Neural cell (in vitro differentiated cells): ENCODE measurements at regions not wholly inside any gene's neighbourhood (a gene's known extent, or its start where the extent isn't known, plus 50 kb on each side); places are given as distances from the start of the nearest gene placed in this dataset.

ENCODE experiments used
- H2AFZ ChIP-seq: fragments of 200-600, 300-800 bp; sonication (generic), shearing (Covaris generic); 2 replicates; pipeline ENCODE4 v1.6.0; 2014; ENCODE audit warnings: low read depth, mild to moderate bottlenecking, antibody characterized with exemption, low read length, moderate library complexity
- H3F3A ChIP-seq: fragments of 200-600 bp; shearing (Covaris generic); 2 replicates; pipeline ENCODE4 v1.6.1; 2016; ENCODE audit warnings: mild to moderate bottlenecking, moderate library complexity, mixed read lengths, antibody characterized with exemption, low read length; ENCODE audit not compliant: insufficient read depth, poor library complexity, severe bottlenecking
- H3K27ac ChIP-seq: fragments of 200-600, 300-800 bp; sonication (generic), shearing (Covaris generic); 2 replicates; pipeline ENCODE4 v1.5.1; 2014; ENCODE audit warnings: mild to moderate bottlenecking, low read length, moderate library complexity
- H3K27me3 ChIP-seq: fragments of 300-800, 200-600 bp; sonication (generic), shearing (Covaris generic); 2 replicates; pipeline ENCODE4 v1.6.0; 2014; ENCODE audit warnings: mild to moderate bottlenecking, low read depth, low read length, moderate library complexity; ENCODE audit not compliant: insufficient read depth
- H3K36me3 ChIP-seq: fragments of 300-800, 200-600 bp; sonication (generic), shearing (Covaris generic); 2 replicates; pipeline ENCODE4 v1.5.1; 2014; ENCODE audit warnings: mild to moderate bottlenecking, antibody characterized with exemption, low read length, moderate library complexity; ENCODE audit not compliant: insufficient read depth
- H3K4me2 ChIP-seq: fragments of 300-800, 200-600 bp; sonication (generic), shearing (Covaris generic); 2 replicates; pipeline ENCODE4 v1.6.0; 2014; ENCODE audit warnings: mild to moderate bottlenecking, low read length
- H3K4me3 ChIP-seq: fragments of 300-800, 200-600 bp; sonication (generic), shearing (Covaris generic); 2 replicates; pipeline ENCODE4 v1.5.1; 2014; ENCODE audit warnings: mild to moderate bottlenecking, low read length, moderate library complexity
- H3K79me2 ChIP-seq: fragments of 200-600 bp; shearing (Covaris generic); replicated peaks from 2 replicates; pipeline ENCODE4 v1.6.0; 2014; ENCODE audit warnings: mild to moderate bottlenecking, low read length, moderate library complexity; ENCODE audit not compliant: insufficient read depth
- H3K9ac ChIP-seq: fragments of 300-800, 200-600 bp; sonication (generic), shearing (Covaris generic); 2 replicates; pipeline ENCODE4 v1.6.1; 2016; ENCODE audit warnings: mild to moderate bottlenecking, low read length, mixed read lengths
- H3K9me2 ChIP-seq: fragments of 200-600 bp; shearing (Covaris generic); 2 replicates; pipeline ENCODE4 v1.6.1; 2016; ENCODE audit warnings: mild to moderate bottlenecking, low read length, mixed read lengths; ENCODE audit not compliant: insufficient read depth
- H3K9me3 ChIP-seq: fragments of 200-600, 300-800 bp; sonication (generic), shearing (Covaris generic); 2 replicates; pipeline ENCODE4 v1.6.1; 2016; ENCODE audit warnings: mild to moderate bottlenecking, mixed run types, low read length, moderate library complexity, mixed read lengths
- H4K20me1 ChIP-seq: fragments of 200-600 bp; shearing (Covaris generic); 2 replicates; pipeline ENCODE4 v1.6.1; 2016; ENCODE audit warnings: mild to moderate bottlenecking, mixed run types; ENCODE audit not compliant: insufficient read depth
- EP300 ChIP-seq: fragments of 450-650 bp; conservative IDR thresholded peaks from 2 replicates; pipeline ENCODE4 v1.6.1; 2014; ENCODE audit warnings: antibody characterized with exemption, mild to moderate bottlenecking, moderate library complexity; ENCODE audit not compliant: poor library complexity, severe bottlenecking
- EZH2 ChIP-seq: fragments of 200-600, 300-800 bp; shearing (Covaris generic), sonication (generic); IDR thresholded peaks from 2 replicates; pipeline ENCODE4 v1.6.1; 2014; ENCODE audit warnings: antibody characterized with exemption, low read length, borderline replicate concordance, mild to moderate bottlenecking; ENCODE audit not compliant: insufficient read depth, poor library complexity, severe bottlenecking
- MXI1 ChIP-seq: fragments of 450-650 bp; conservative IDR thresholded peaks from 2 replicates; pipeline ENCODE4 v1.6.1; 2014; ENCODE audit warnings: antibody characterized with exemption, mild to moderate bottlenecking; ENCODE audit not compliant: poor library complexity, severe bottlenecking
- POLR2AphosphoS5 ChIP-seq: IDR thresholded peaks from 2 replicates; pipeline ENCODE4 v1.6.1; 2012
- RAD21 ChIP-seq: fragments of 450-650 bp; conservative IDR thresholded peaks from 2 replicates; pipeline ENCODE4 v1.6.1; 2014; ENCODE audit warnings: antibody characterized with exemption, mild to moderate bottlenecking, moderate library complexity
- SMC3 ChIP-seq: fragments of 450-650 bp; conservative IDR thresholded peaks from 2 replicates; pipeline ENCODE4 v1.6.1; 2014; ENCODE audit warnings: antibody characterized with exemption, mild to moderate bottlenecking, moderate library complexity; ENCODE audit not compliant: poor library complexity
- TAF1 ChIP-seq: IDR thresholded peaks from 2 replicates; pipeline ENCODE4 v1.6.1; 2012; ENCODE audit warnings: low read depth
- TF ChIP-seq, protein P1 (sequence below): fragments of 450-650 bp; IDR thresholded peaks from 2 replicates; pipeline ENCODE4 v1.5.1; 2014; ENCODE audit warnings: antibody characterized with exemption, mild to moderate bottlenecking, moderate library complexity; ENCODE audit not compliant: poor library complexity, severe bottlenecking
- TF ChIP-seq, protein P2 (sequence below): IDR thresholded peaks from 2 replicates; pipeline ENCODE4 v1.6.1; 2012; ENCODE audit warnings: borderline replicate concordance

DNA sequence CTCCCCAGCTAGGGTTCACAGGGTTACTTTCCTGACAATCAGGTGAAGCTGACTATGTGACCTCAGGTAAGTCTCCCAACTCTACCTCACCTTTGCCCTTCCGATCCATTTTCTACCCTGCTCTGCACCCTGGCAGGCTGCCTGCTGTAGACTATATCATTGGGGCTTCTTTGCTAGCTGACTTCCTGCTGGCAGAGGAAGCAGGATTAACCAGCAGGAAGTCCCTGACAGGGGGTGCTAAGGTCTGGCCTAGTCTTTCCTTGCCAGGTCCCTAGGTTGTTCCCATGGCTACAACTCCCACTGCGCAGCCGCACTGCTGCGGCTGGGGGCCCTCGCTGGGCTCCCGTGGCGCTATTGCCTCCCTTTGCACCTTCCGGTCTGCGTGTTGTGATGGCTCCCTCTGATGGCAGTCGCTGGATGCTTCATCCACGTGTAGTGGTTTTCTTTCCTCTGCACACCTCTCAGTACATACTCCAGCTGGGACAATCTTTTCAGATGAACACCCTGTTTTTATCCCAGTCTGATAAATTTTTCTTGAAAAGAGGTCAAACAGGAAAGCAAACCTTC is 365.9 kb downstream of the REEP3 start:
- Histone ChIP-seq H3K9me3 (no peaks in the 10 kb centered on the region), H3K4me2 (no peak overlapping the region), H3K27ac (no peak overlapping the region), H3K27me3 (no peaks in the 10 kb centered on the region), H3F3A (no peaks in the 10 kb centered on the region), H2AFZ (no peak overlapping the region), H3K4me3 (no peak overlapping the region), H3K9me2 (no peaks in the 10 kb centered on the region), H3K9ac (no peak overlapping the region), H4K20me1 (no peaks in the 10 kb centered on the region), H3K79me2 (no peaks in the 10 kb centered on the region), H3K36me3 (no peaks in the 10 kb centered on the region)
- TF ChIP-seq RAD21 (no peak), MXI1 (no peak), EZH2 (no peak), SMC3 (no peak), EP300 (no peak), POLR2AphosphoS5 (no peak), TAF1 (no peak)
- TF ChIP-seq, protein P1, sequence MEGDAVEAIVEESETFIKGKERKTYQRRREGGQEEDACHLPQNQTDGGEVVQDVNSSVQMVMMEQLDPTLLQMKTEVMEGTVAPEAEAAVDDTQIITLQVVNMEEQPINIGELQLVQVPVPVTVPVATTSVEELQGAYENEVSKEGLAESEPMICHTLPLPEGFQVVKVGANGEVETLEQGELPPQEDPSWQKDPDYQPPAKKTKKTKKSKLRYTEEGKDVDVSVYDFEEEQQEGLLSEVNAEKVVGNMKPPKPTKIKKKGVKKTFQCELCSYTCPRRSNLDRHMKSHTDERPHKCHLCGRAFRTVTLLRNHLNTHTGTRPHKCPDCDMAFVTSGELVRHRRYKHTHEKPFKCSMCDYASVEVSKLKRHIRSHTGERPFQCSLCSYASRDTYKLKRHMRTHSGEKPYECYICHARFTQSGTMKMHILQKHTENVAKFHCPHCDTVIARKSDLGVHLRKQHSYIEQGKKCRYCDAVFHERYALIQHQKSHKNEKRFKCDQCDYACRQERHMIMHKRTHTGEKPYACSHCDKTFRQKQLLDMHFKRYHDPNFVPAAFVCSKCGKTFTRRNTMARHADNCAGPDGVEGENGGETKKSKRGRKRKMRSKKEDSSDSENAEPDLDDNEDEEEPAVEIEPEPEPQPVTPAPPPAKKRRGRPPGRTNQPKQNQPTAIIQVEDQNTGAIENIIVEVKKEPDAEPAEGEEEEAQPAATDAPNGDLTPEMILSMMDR: no peak
- TF ChIP-seq, protein P2, sequence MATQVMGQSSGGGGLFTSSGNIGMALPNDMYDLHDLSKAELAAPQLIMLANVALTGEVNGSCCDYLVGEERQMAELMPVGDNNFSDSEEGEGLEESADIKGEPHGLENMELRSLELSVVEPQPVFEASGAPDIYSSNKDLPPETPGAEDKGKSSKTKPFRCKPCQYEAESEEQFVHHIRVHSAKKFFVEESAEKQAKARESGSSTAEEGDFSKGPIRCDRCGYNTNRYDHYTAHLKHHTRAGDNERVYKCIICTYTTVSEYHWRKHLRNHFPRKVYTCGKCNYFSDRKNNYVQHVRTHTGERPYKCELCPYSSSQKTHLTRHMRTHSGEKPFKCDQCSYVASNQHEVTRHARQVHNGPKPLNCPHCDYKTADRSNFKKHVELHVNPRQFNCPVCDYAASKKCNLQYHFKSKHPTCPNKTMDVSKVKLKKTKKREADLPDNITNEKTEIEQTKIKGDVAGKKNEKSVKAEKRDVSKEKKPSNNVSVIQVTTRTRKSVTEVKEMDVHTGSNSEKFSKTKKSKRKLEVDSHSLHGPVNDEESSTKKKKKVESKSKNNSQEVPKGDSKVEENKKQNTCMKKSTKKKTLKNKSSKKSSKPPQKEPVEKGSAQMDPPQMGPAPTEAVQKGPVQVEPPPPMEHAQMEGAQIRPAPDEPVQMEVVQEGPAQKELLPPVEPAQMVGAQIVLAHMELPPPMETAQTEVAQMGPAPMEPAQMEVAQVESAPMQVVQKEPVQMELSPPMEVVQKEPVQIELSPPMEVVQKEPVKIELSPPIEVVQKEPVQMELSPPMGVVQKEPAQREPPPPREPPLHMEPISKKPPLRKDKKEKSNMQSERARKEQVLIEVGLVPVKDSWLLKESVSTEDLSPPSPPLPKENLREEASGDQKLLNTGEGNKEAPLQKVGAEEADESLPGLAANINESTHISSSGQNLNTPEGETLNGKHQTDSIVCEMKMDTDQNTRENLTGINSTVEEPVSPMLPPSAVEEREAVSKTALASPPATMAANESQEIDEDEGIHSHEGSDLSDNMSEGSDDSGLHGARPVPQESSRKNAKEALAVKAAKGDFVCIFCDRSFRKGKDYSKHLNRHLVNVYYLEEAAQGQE: no peak

DNA sequence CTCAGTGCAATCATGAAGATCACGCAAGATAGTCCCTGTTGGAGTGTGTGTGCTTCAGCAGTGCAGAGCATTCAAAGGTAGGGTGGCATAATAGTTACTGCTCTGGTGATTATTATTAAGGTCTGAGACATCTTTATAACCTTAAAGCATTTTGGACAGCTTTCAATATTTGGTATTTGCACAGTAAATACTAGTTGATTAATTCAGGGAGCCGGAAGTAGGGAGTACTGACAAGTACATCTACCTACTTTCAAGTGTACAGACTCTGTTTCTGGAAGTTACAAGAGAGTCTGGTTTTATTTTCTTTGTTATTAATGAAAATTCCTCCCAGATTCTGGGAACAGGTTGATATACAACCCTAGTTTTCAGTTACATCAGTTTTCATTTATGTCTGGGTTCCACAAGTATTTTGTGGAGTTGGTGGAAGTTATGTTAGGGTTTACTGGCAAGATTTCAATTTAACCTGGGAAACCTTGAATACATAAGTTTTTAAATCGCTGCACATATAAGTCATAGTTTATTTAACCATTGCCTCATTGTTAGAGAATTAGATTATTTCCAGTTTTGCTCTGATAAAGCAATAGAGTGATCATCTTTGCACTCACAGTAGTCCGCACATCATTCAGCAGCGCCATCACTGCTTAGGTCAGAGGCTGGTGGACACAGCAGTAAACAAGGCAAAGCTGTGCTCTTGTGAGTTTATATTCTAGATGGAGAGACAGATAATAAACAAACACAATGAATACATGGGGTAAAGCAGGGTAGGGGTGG is 366.6 kb downstream of the REEP3 start:
- Histone ChIP-seq H3K9ac (no peak overlapping the region), H4K20me1 (no peaks in the 10 kb centered on the region), H3K4me2 (no peak overlapping the region), H3K9me2 (no peaks in the 10 kb centered on the region), H3K79me2 (no peaks in the 10 kb centered on the region), H3K4me3 (no peak overlapping the region), H3K27ac (no peak overlapping the region), H3F3A (no peaks in the 10 kb centered on the region), H3K27me3 (no peaks in the 10 kb centered on the region), H2AFZ (no peak overlapping the region), H3K36me3 (no peaks in the 10 kb centered on the region), H3K9me3 (no peaks in the 10 kb centered on the region)
- TF ChIP-seq SMC3: no peak
- TF ChIP-seq TAF1: no peak
